ENCODE measurements at regions not wholly inside any gene's neighbourhood (a gene's known extent, or its start where the extent isn't known, plus 50 kb on each side); places are given as distances from the start of the nearest gene placed in this dataset.

DNA sequence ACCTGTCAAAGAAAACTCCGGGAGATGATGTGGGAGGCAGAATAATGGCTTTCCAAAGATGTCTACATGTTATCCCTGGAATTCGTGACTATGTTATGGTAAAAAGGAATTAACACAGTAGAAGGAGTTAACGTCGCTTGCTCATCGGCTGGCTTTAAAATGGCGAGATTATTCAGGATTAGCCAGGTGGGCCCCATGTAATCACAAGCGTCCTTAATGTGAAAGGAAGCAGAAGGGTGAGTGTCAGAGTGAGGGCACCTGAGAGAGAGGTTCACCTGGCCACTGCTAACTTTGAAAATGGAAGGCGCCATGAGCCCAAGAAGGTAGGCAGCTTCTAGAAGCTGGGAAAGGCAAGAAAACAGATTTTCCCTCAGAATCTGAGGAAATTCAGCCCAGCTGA is 557.2 kb downstream of the EPHB1 start:
- H3K27me3 ChIP-seq (ENCODE audit: control insufficient read depth, insufficient read depth) = no peaks in the 10 kb centered on the region
- intact Hi-C loops (cut with DNase I) = no loop called here
- WGBS = 68% methylated on average over 8 of the region's 8 CpGs

GRCh38 chr3:135362889-135363288 is 567.8 kb downstream of the EPHB1 start:
- ATAC-seq (no peak), DNase-seq (no peak)
- H3K27ac ChIP-seq (ENCODE audit: low read length) = no peak overlapping the region
- no peaks in the 10 kb centered on the region for H3K9me3 ChIP-seq (ENCODE audit: control insufficient read depth, low read length)
- no peaks in the 10 kb centered on the region for H3K27me3 ChIP-seq (ENCODE audit: control insufficient read depth, insufficient read depth)
- H3K4me3 ChIP-seq (ENCODE audit: low read length) = no peak overlapping the region
- intact Hi-C loops (cut with DNase I) = no loop called here
- 69% methylated on average over 3 of the region's 3 CpGs for WGBS
- no peaks in the 10 kb centered on the region for H3K4me1 ChIP-seq (ENCODE audit: control insufficient read depth, insufficient read depth, low read length)

More for the DNA sequence above, 557.2 kb downstream of the EPHB1 start:
- no peak overlapping the region for H3K27ac ChIP-seq (ENCODE audit: low read length)
- no peaks in the 10 kb centered on the region for H3K9me3 ChIP-seq (ENCODE audit: control insufficient read depth, low read length)
- DNase-seq (no peak), ATAC-seq (no peak)
- H3K4me3 ChIP-seq (ENCODE audit: low read length) = no peak overlapping the region
- no peaks in the 10 kb centered on the region for H3K4me1 ChIP-seq (ENCODE audit: control insufficient read depth, insufficient read depth, low read length)

- intact Hi-C loops (cut with DNase I) = no loop called here
- ATAC-seq = no peak
- no peaks in the 10 kb centered on the region for H3K4me1 ChIP-seq (ENCODE audit: control insufficient read depth, insufficient read depth, low read length)
- H3K9me3 ChIP-seq (ENCODE audit: control insufficient read depth, low read length) = no peaks in the 10 kb centered on the region
- no peaks in the 10 kb centered on the region for H3K27me3 ChIP-seq (ENCODE audit: control insufficient read depth, insufficient read depth)
- H3K4me3 ChIP-seq (ENCODE audit: low read length) = no peak overlapping the region
- DNase-seq = no peak
- H3K27ac ChIP-seq (ENCODE audit: low read length) = no peak overlapping the region
Measured at GRCh38 chr3:135364676-135365075, 569.6 kb downstream of the EPHB1 start.

DNA sequence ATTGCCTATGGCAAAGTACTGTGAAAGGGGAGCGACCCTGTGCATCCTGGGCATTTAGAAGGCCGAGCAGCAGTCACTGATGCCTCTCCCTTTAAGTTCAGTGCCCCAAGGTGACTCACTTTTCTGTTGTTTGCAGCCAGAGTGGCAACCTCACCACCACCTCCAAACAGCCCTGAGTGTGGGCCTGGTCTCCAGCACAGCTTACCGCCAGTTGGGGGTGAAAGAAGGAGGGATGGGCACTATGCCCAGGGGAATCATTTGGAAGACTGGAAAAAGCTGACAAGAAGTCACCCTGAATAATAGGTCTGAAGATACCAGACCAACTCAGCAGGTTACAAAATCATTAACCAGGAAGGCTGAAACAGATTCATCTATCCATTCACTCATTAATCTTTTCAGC is 571.8 kb downstream of the EPHB1 start:
- no peak for DNase-seq
- Histone ChIP-seq H3K27me3 (ENCODE audit: control insufficient read depth, insufficient read depth) (no peaks in the 10 kb centered on the region), H3K27ac (ENCODE audit: low read length) (no peak overlapping the region), H3K9me3 (ENCODE audit: control insufficient read depth, low read length) (no peaks in the 10 kb centered on the region), H3K4me3 (ENCODE audit: low read length) (no peak overlapping the region), H3K4me1 (ENCODE audit: control insufficient read depth, insufficient read depth, low read length) (no peaks in the 10 kb centered on the region)
- ATAC-seq = no peak
- intact Hi-C loops (cut with DNase I) = no loop called here
- WGBS = 71% methylated on average over 3 of the region's 3 CpGs

DNA sequence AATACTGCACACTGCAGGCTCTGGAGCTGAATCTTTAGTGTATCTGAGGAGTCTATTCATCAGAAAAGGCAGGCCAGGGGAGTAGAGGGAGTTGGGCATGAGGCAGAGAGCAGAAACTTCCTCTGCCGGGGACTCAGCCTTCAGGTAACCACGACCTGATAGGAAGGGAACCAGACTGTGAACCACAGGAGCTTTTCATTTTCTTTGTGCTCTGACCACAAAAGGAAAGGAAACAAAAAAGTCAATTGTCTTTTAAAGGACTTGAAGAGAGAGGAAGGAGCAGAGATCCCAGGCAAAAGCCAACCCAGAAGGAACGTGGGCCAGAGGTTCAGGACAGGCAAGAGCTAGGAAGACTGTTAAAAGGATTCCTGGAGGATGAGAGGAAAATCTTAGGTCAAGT is 573.3 kb downstream of the EPHB1 start:
- DNase-seq = no peak
- no peaks in the 10 kb centered on the region for H3K9me3 ChIP-seq (ENCODE audit: control insufficient read depth, low read length)
- WGBS = 38% methylated on average over 3 of the region's 3 CpGs
- H3K27ac ChIP-seq (ENCODE audit: low read length) = no peak overlapping the region
- H3K4me3 ChIP-seq (ENCODE audit: low read length) = no peak overlapping the region
- no peak for ATAC-seq
- H3K27me3 ChIP-seq (ENCODE audit: control insufficient read depth, insufficient read depth) = no peaks in the 10 kb centered on the region
- intact Hi-C loops (cut with DNase I) = no loop called here
- no peaks in the 10 kb centered on the region for H3K4me1 ChIP-seq (ENCODE audit: control insufficient read depth, insufficient read depth, low read length)

DNA sequence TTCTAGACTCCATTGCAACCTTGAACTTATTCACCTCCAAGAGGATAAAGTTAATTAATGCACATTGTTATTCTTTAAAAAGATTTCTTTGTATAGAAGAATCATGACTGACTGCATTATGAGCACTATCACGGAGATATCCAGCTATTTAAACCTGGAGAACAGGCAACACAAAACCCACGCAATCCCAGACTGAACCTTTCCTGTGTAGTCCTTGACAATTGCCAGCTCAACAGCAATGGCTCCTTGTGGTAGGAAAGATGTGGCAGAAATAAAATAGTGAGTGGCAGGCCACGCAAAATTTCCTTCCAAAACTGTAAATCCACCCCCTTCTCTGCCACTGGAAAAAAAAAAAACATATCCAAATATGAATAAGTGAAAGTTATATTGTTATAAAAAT is 573.7 kb downstream of the EPHB1 start:
- no peaks in the 10 kb centered on the region for H3K27me3 ChIP-seq (ENCODE audit: control insufficient read depth, insufficient read depth)
- DNase-seq (no peak), ATAC-seq (no peak)
- no peak overlapping the region for H3K27ac ChIP-seq (ENCODE audit: low read length)
- intact Hi-C loops (cut with DNase I) = no loop called here
- H3K4me3 ChIP-seq (ENCODE audit: low read length) = no peak overlapping the region
- H3K4me1 ChIP-seq (ENCODE audit: control insufficient read depth, insufficient read depth, low read length) = no peaks in the 10 kb centered on the region
- no peaks in the 10 kb centered on the region for H3K9me3 ChIP-seq (ENCODE audit: control insufficient read depth, low read length)
- WGBS = 82% methylated on average over 3 of the region's 3 CpGs

- no peaks in the 10 kb centered on the region for H3K4me1 ChIP-seq (ENCODE audit: control insufficient read depth, insufficient read depth, low read length)
- H3K9me3 ChIP-seq (ENCODE audit: control insufficient read depth, low read length) = no peaks in the 10 kb centered on the region
- no peaks in the 10 kb centered on the region for H3K27me3 ChIP-seq (ENCODE audit: control insufficient read depth, insufficient read depth)
- DNase-seq (no peak), ATAC-seq (no peak)
- H3K27ac ChIP-seq (ENCODE audit: low read length) = no peak overlapping the region
- WGBS = 72% methylated on average over 3 of the region's 3 CpGs
- no peak overlapping the region for H3K4me3 ChIP-seq (ENCODE audit: low read length)
- intact Hi-C loops (cut with DNase I) = no loop called here
Measured at GRCh38 chr3:135374571-135374970, 579.5 kb downstream of the EPHB1 start.

DNA sequence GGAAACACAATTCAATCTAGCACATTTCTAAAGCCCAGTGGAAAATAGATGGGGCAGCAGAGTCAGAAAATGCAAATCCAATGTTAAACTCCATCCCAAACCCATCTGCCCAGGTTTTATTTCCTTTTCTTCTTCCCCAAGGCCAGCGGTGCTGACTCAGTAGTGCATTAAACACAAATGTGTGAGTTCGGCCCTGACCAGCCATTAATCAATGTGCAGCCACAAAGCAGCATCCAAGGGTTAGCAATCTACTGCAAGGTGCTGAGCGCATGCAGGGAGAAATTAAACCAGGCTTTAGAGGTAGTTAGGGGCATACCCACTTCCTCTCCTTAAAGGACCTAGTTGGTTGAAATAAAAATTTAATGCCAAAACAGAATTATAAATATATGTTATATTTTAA is 583.3 kb upstream of the PPP2R3A start:
- intact Hi-C loops (cut with DNase I) = no loop called here
- Histone ChIP-seq H3K27ac (ENCODE audit: low read length) (no peak overlapping the region), H3K4me1 (ENCODE audit: control insufficient read depth, insufficient read depth, low read length) (no peaks in the 10 kb centered on the region), H3K27me3 (ENCODE audit: control insufficient read depth, insufficient read depth) (peaks cover 2% of the 10 kb centered on the region), H3K4me3 (ENCODE audit: low read length) (no peak overlapping the region), H3K9me3 (ENCODE audit: control insufficient read depth, low read length) (no peaks in the 10 kb centered on the region)
- WGBS = 77% methylated on average over 3 of the region's 3 CpGs
- ATAC-seq (no peak), DNase-seq (no peak)

- H3K27me3 ChIP-seq (ENCODE audit: control insufficient read depth, insufficient read depth) = peaks cover 2% of the 10 kb centered on the region
- no peaks in the 10 kb centered on the region for H3K9me3 ChIP-seq (ENCODE audit: control insufficient read depth, low read length)
- DNase-seq (no peak), ATAC-seq (no peak)
- 43% methylated on average over 3 of the region's 3 CpGs for WGBS
- H3K4me3 ChIP-seq (ENCODE audit: low read length) = no peak overlapping the region
- intact Hi-C loops (cut with DNase I) = no loop called here
- no peak overlapping the region for H3K27ac ChIP-seq (ENCODE audit: low read length)
- H3K4me1 ChIP-seq (ENCODE audit: control insufficient read depth, insufficient read depth, low read length) = no peaks in the 10 kb centered on the region
Measured at GRCh38 chr3:135382621-135383020, 582.9 kb upstream of the PPP2R3A start.

GRCh38 chr3:135383301-135383700 is 582.2 kb upstream of the PPP2R3A start:
- 67% methylated on average over 6 of the region's 6 CpGs for WGBS
- DNase-seq (no peak), ATAC-seq (no peak)
- no peak overlapping the region for H3K27ac ChIP-seq (ENCODE audit: low read length)
- intact Hi-C loops (cut with DNase I) = no loop called here
- H3K4me1 ChIP-seq (ENCODE audit: control insufficient read depth, insufficient read depth, low read length) = no peaks in the 10 kb centered on the region
- H3K27me3 ChIP-seq (ENCODE audit: control insufficient read depth, insufficient read depth) = peaks cover 2% of the 10 kb centered on the region
- H3K9me3 ChIP-seq (ENCODE audit: control insufficient read depth, low read length) = no peaks in the 10 kb centered on the region
- no peak overlapping the region for H3K4me3 ChIP-seq (ENCODE audit: low read length)

- DNase-seq (no peak), ATAC-seq (no peak)
- Histone ChIP-seq H3K4me3 (ENCODE audit: low read length) (no peak overlapping the region), H3K27ac (ENCODE audit: low read length) (no peak overlapping the region), H3K9me3 (ENCODE audit: control insufficient read depth, low read length) (peaks cover 1% of the 10 kb centered on the region), H3K4me1 (ENCODE audit: control insufficient read depth, insufficient read depth, low read length) (no peaks in the 10 kb centered on the region), H3K27me3 (ENCODE audit: control insufficient read depth, insufficient read depth) (no peaks in the 10 kb centered on the region)
- 83% methylated on average over 4 of the region's 4 CpGs for WGBS
- intact Hi-C loops (cut with DNase I) = no loop called here
Measured at GRCh38 chr3:135392151-135392550, 573.4 kb upstream of the PPP2R3A start.

DNA sequence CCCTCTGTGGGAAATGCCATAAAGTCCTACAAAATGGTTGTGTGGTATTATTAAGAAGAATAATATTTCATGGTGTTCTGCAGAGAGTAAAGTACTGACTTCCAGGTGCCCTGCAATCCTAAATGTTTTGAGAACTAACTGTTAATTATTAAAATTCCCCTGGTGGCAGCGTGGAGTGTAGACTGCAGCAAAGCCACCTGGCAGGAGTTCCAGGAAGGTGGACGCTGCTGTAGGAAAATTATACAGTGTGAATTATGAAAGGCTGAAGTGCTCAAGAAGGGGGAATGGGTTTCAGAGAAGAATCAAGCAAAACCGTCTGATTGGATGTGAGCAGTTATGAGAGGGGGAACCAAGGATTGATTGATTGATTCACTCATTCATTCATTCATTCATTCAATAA is 572.4 kb upstream of the PPP2R3A start:
- no peaks in the 10 kb centered on the region for H3K4me1 ChIP-seq (ENCODE audit: control insufficient read depth, insufficient read depth, low read length)
- DNase-seq (no peak), ATAC-seq (no peak)
- intact Hi-C loops (cut with DNase I) = no loop called here
- H3K4me3 ChIP-seq (ENCODE audit: low read length) = no peak overlapping the region
- no peak overlapping the region for H3K27ac ChIP-seq (ENCODE audit: low read length)
- 75% methylated on average over 3 of the region's 3 CpGs for WGBS
- no peaks in the 10 kb centered on the region for H3K27me3 ChIP-seq (ENCODE audit: control insufficient read depth, insufficient read depth)
- H3K9me3 ChIP-seq (ENCODE audit: control insufficient read depth, low read length) = peaks cover 1% of the 10 kb centered on the region
